IMR-90 (cell line): ENCODE measurements at regions not wholly inside any gene's neighbourhood (a gene's known extent, or its start where the extent isn't known, plus 50 kb on each side); places are given as distances from the start of the nearest gene placed in this dataset.

Experiments
- ATAC-seq: fragments of 200-7000 bp; cut with Tn5 transposase; 2 replicates; pipeline ENCODE4 v1.9.1; 2020; ENCODE audit warnings: low read depth, mild to moderate bottlenecking, moderate library complexity
- BruUV-seq: library from RNA; stranded (reverse); fragments of 400-500 nt; replicated peaks from 2 replicates; lab custom pipeline; 2021; lab: Mats Ljungman, UMichigan
- CTCF ChIA-PET: fragments of 300-600 bp; formaldehyde crosslinking; extraction: SDS; loops from one replicate; lab custom pipeline; 2021; ENCODE audit warnings: antibody characterized with exemption; lab: Yijun Ruan, JAX
- POLR2A ChIA-PET: fragments of 300-600 bp; sonication (Branson Sonifier 250); formaldehyde crosslinking; loops from one replicate; lab custom pipeline; 2022; ENCODE audit warnings: antibody characterized with exemption; ENCODE audit not compliant: unreplicated experiment; lab: Charles Lee
- DNase-seq: peaks from one replicate; pipeline ENCODE4 v3.0.0; 2013
- H2AFZ ChIP-seq: replicated peaks from 2 replicates; pipeline ENCODE3; 2013; ENCODE audit warnings: low read length, mild to moderate bottlenecking; ENCODE audit not compliant: poor library complexity
- H2AK5ac ChIP-seq: 2 replicates; pipeline ENCODE4 v1.6.1; 2013; ENCODE audit warnings: low read depth, low read length, inconsistent platforms
- H2AK9ac ChIP-seq: replicated peaks from 2 replicates; pipeline ENCODE3; 2013; ENCODE audit warnings: mild to moderate bottlenecking, low read depth, low read length, moderate library complexity; ENCODE audit not compliant: poor library complexity
- H2BK120ac ChIP-seq: 2 replicates; pipeline ENCODE4 v1.6.1; 2013; ENCODE audit warnings: low read depth, low read length, inconsistent platforms
- H2BK15ac ChIP-seq: 3 replicates; pipeline ENCODE4 v1.6.1; 2013; ENCODE audit warnings: low read depth, low read length, inconsistent platforms
- H2BK20ac ChIP-seq: 2 replicates; pipeline ENCODE4 v1.6.1; 2013; ENCODE audit warnings: low read depth, mild to moderate bottlenecking, inconsistent platforms, low read length, moderate library complexity
- H2BK5ac ChIP-seq: 2 replicates; pipeline ENCODE4 v1.6.1; 2013; ENCODE audit warnings: mild to moderate bottlenecking, low read depth, low read length, inconsistent platforms; ENCODE audit not compliant: poor library complexity, severe bottlenecking
- H3K14ac ChIP-seq: replicated peaks from 2 replicates; pipeline ENCODE4 v1.6.1; 2013; ENCODE audit warnings: low read depth, low read length, inconsistent platforms
- H3K18ac ChIP-seq: 2 replicates; pipeline ENCODE4 v1.6.1; 2013; ENCODE audit warnings: low read depth, low read length, control low read depth
- H3K23ac ChIP-seq: 2 replicates; pipeline ENCODE4 v1.6.1; 2013; ENCODE audit warnings: low read depth, low read length, inconsistent platforms
- H3K27ac ChIP-seq: 2 replicates; pipeline ENCODE4 v1.5.1; 2013; ENCODE audit warnings: mild to moderate bottlenecking, control low read depth, low read length; ENCODE audit not compliant: insufficient read depth
- H3K27me3 ChIP-seq: 2 replicates; pipeline ENCODE4 v1.6.1; 2013; ENCODE audit warnings: low read length; ENCODE audit not compliant: control insufficient read depth, insufficient read depth
- H3K36me3 ChIP-seq: 2 replicates; pipeline ENCODE4 v1.6.1; 2013; ENCODE audit warnings: low read length, mixed read lengths; ENCODE audit not compliant: control insufficient read depth, insufficient read depth
- H3K4ac ChIP-seq: 2 replicates; pipeline ENCODE4 v1.6.1; 2013; ENCODE audit warnings: low read depth, low read length, inconsistent platforms
- H3K4me1 ChIP-seq: 2 replicates; pipeline ENCODE4 v1.6.1; 2013; ENCODE audit warnings: low read length, mixed read lengths; ENCODE audit not compliant: control insufficient read depth, insufficient read depth
- H3K4me2 ChIP-seq: 2 replicates; pipeline ENCODE4 v1.6.1; 2013; ENCODE audit warnings: low read depth, mild to moderate bottlenecking, control low read depth, low read length, moderate library complexity
- H3K4me3 ChIP-seq: 2 replicates; pipeline ENCODE4 v1.5.1; 2013; ENCODE audit warnings: low read depth, mild to moderate bottlenecking, control low read depth, low read length, moderate library complexity; ENCODE audit not compliant: insufficient read depth
- H3K56ac ChIP-seq: 2 replicates; pipeline ENCODE4 v1.6.1; 2013; ENCODE audit warnings: low read length, inconsistent platforms; ENCODE audit not compliant: insufficient read depth; ENCODE audit errors: extremely low read depth
- H3K79me1 ChIP-seq, 2 experiments: 2 replicates each; pipeline ENCODE4 v1.6.1; 2013; ENCODE audit warnings: low read length in 2 of 2, inconsistent platforms in 1 of 2, low read depth in 1 of 2
- H3K9ac ChIP-seq: 2 replicates; pipeline ENCODE4 v1.6.1; 2013; ENCODE audit warnings: low read depth, low read length, control low read depth
- H3K9me1 ChIP-seq: 2 replicates; pipeline ENCODE4 v1.6.1; 2013; ENCODE audit warnings: low read length, inconsistent platforms; ENCODE audit not compliant: insufficient read depth
- H3K9me3 ChIP-seq: 2 replicates; pipeline ENCODE4 v1.6.1; 2013; ENCODE audit warnings: low read length; ENCODE audit not compliant: control insufficient read depth, insufficient read depth
- H4K20me1 ChIP-seq: 2 replicates; pipeline ENCODE4 v1.6.1; 2013; ENCODE audit warnings: low read length, inconsistent platforms; ENCODE audit not compliant: insufficient read depth
- H4K5ac ChIP-seq: 2 replicates; pipeline ENCODE4 v1.6.1; 2013; ENCODE audit warnings: mild to moderate bottlenecking, low read depth, low read length, control low read depth
- H4K8ac ChIP-seq, 2 experiments: 2 replicates each; pipeline ENCODE4 v1.6.1; 2013; ENCODE audit warnings: low read depth in 2 of 2, low read length in 2 of 2, control low read depth in 1 of 2, inconsistent platforms in 1 of 2
- H4K91ac ChIP-seq: 2 replicates; pipeline ENCODE4 v1.6.1; 2013; ENCODE audit warnings: low read depth, low read length, inconsistent platforms; ENCODE audit not compliant: insufficient read depth
- BHLHE40 ChIP-seq: fragments of 150-350 bp; IDR thresholded peaks from 2 replicates; pipeline ENCODE4 v1.6.1; 2016; ENCODE audit warnings: mild to moderate bottlenecking, low read depth, low read length
- CEBPB ChIP-seq: IDR thresholded peaks from 2 replicates; pipeline ENCODE4 v1.6.1; 2012; ENCODE audit warnings: low read depth, low read length, improper control_type of control experiment
- CHD1 ChIP-seq: IDR thresholded peaks from 2 replicates; pipeline ENCODE4 v1.6.1; 2012; ENCODE audit warnings: low read depth, low read length, improper control_type of control experiment
- FOS ChIP-seq: fragments of 150-350 bp; IDR thresholded peaks from 2 replicates; pipeline ENCODE4 v1.6.1; 2016; ENCODE audit warnings: low read depth, low read length
- MAFK ChIP-seq: IDR thresholded peaks from 2 replicates; pipeline ENCODE4 v1.6.1; 2012; ENCODE audit warnings: low read depth, low read length, improper control_type of control experiment
- MAZ ChIP-seq: IDR thresholded peaks from 2 replicates; pipeline ENCODE4 v1.6.1; 2012; ENCODE audit warnings: low read depth, mild to moderate bottlenecking, low read length, improper control_type of control experiment, moderate library complexity, borderline replicate concordance
- MXI1 ChIP-seq: IDR thresholded peaks from 2 replicates; pipeline ENCODE4 v1.6.1; 2012; ENCODE audit warnings: low read depth, mild to moderate bottlenecking, low read length, moderate library complexity, borderline replicate concordance
- NFE2L2 ChIP-seq: fragments of 150-350 bp; IDR thresholded peaks from 2 replicates; pipeline ENCODE4 v1.6.1; 2016; ENCODE audit warnings: low read depth, mild to moderate bottlenecking, low read length
- POLR2A ChIP-seq: IDR thresholded peaks from 2 replicates; pipeline ENCODE4 v1.6.1; 2012; ENCODE audit warnings: mild to moderate bottlenecking, low read depth, low read length
- RAD21 ChIP-seq: IDR thresholded peaks from 2 replicates; pipeline ENCODE4 v1.6.1; 2012; ENCODE audit warnings: low read length, improper control_type of control experiment
- RCOR1 ChIP-seq: IDR thresholded peaks from 2 replicates; pipeline ENCODE4 v1.6.1; 2012; ENCODE audit warnings: mild to moderate bottlenecking, low read length, improper control_type of control experiment; ENCODE audit not compliant: insufficient replicate concordance
- RFX5 ChIP-seq: IDR thresholded peaks from 2 replicates; pipeline ENCODE4 v1.8.0; 2012; ENCODE audit warnings: low read depth, mild to moderate bottlenecking, low read length, moderate library complexity
- SMC3 ChIP-seq: fragments of 150-350 bp; IDR thresholded peaks from 2 replicates; pipeline ENCODE4 v1.6.1; 2016; ENCODE audit warnings: low read depth, mild to moderate bottlenecking, antibody characterized with exemption, low read length, moderate library complexity
- WGBS, 2 experiments: methylation state at CpG; one replicate each; pipeline versions ENCODE4 v1.1.5 to v1.1.7; 2013; ENCODE audit warnings: missing lambda C conversion rate in 2 of 2; ENCODE audit not compliant: insufficient read length in 1 of 2; ENCODE audit errors: extremely low coverage in 2 of 2; 5-methylcytosine and 5-hydroxymethylcytosine counted together
- dilution Hi-C: fragments of 300-500 bp; cut with HindIII; formaldehyde crosslinking; loops from one replicate; pipeline ENCODE4 v1.14.3; 2018; ENCODE audit warnings: low sequenced_read_pairs; ENCODE audit not compliant: unreplicated experiment
- in situ Hi-C: fragments of 300-500 bp; cut with MboI; formaldehyde crosslinking; loops from 3 replicates; pipeline ENCODE4 v1.14.3; 2019; ENCODE audit warnings: low sequenced_read_pairs, inconsistent platforms, mixed read lengths
- intact Hi-C: fragments of 100-400 bp; cut with micrococcal nuclease; formaldehyde crosslinking; loops from 2 replicates; pipeline ENCODE4 v1.10.0; 2022
- TF ChIP-seq, protein P1 (sequence below): fragments of 150-350 bp; IDR thresholded peaks from 2 replicates; pipeline ENCODE4 v1.6.1; 2016; ENCODE audit warnings: low read depth, mild to moderate bottlenecking, low read length, moderate library complexity, borderline replicate concordance
- TF ChIP-seq, protein P2 (sequence below): fragments of 150-350 bp; IDR thresholded peaks from 2 replicates; pipeline ENCODE4 v1.6.1; 2017; ENCODE audit warnings: mild to moderate bottlenecking, antibody characterized with exemption, low read length, low read depth
- TF ChIP-seq, protein P3 (sequence below): conservative IDR thresholded peaks from 2 replicates; pipeline ENCODE4 v1.5.1; 2012; ENCODE audit warnings: mild to moderate bottlenecking, low read depth, low read length, improper control_type of control experiment

DNA sequence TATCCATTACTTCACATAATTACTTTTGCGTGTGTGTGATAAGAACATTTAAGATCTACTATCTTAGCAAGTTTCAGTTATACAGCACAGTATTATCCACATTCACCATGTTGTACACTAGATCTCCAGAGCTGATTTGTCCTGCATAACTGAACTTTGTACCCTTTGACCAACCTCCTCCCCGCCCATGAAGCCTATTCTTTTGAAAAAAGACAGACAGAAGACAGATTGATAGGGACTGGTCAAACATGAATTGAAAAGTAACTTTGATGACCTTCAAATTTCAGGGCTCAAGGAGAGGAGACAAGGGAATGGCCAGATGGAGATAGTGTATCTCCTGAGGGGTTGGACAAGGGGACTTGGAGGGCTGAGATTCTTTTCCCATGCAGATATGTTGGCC is 96.3 kb downstream of the CMC2 start:
- ATAC-seq (no peak), DNase-seq (no peak)
- Histone ChIP-seq H3K23ac (no peak overlapping the region), H3K36me3 (no peaks in the 10 kb centered on the region), H2BK120ac (no peak overlapping the region), H3K79me1 (no peaks in the 10 kb centered on the region), H3K14ac (no peak overlapping the region), H3K4me3 (no peak overlapping the region), H4K91ac (no peak overlapping the region), H2AK5ac (no peak overlapping the region), H4K20me1 (no peaks in the 10 kb centered on the region), H2AFZ (no peak overlapping the region), H3K9ac (no peak overlapping the region), H3K4ac (no peak overlapping the region), H3K4me1 (no peaks in the 10 kb centered on the region), H2BK5ac (no peak overlapping the region), H2BK15ac (no peak overlapping the region), H3K56ac (no peak overlapping the region), H2BK20ac (no peak overlapping the region), H3K9me1 (no peaks in the 10 kb centered on the region), H3K9me3 (peaks cover 4% of the 10 kb centered on the region; the same call in 1 of the 2 replicates), H3K18ac (no peak overlapping the region), H2AK9ac (no peak overlapping the region), H3K27ac (no peak overlapping the region), H3K4me2 (no peak overlapping the region), H4K8ac (no peak overlapping the region), H4K5ac (no peak overlapping the region), H3K27me3 (0 out of 2 replicates have a peak, but pooled peaks cover 2% of the 10 kb centered on the region)
- in situ Hi-C loops (no loop called here), dilution Hi-C loops (no loop called here), intact Hi-C loops (no loop called here)
- no TSS peak for BruUV-seq
- ChIA-PET CTCF (no interaction called here), POLR2A (no interaction called here)
- no CpG with 5 or more reads among the region's 2 CpGs for WGBS, 2 experiments
- no peak for TF ChIP-seq NFE2L2
- TF ChIP-seq, protein P1, sequence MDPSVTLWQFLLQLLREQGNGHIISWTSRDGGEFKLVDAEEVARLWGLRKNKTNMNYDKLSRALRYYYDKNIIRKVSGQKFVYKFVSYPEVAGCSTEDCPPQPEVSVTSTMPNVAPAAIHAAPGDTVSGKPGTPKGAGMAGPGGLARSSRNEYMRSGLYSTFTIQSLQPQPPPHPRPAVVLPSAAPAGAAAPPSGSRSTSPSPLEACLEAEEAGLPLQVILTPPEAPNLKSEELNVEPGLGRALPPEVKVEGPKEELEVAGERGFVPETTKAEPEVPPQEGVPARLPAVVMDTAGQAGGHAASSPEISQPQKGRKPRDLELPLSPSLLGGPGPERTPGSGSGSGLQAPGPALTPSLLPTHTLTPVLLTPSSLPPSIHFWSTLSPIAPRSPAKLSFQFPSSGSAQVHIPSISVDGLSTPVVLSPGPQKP, result no peak
- no peak for TF ChIP-seq BHLHE40
- TF ChIP-seq FOS, result no peak
- TF ChIP-seq MAZ, result no peak
- TF ChIP-seq MAFK, result no peak
- TF ChIP-seq RCOR1, result no peak
- TF ChIP-seq SMC3, result no peak
- TF ChIP-seq CHD1, result no peak
- no peak for TF ChIP-seq RFX5
- TF ChIP-seq CEBPB, result no peak
- no peak for TF ChIP-seq POLR2A
- TF ChIP-seq MXI1, result no peak
- TF ChIP-seq, protein P2, sequence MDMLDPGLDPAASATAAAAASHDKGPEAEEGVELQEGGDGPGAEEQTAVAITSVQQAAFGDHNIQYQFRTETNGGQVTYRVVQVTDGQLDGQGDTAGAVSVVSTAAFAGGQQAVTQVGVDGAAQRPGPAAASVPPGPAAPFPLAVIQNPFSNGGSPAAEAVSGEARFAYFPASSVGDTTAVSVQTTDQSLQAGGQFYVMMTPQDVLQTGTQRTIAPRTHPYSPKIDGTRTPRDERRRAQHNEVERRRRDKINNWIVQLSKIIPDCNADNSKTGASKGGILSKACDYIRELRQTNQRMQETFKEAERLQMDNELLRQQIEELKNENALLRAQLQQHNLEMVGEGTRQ, result no peak
- TF ChIP-seq RAD21, result no peak
- TF ChIP-seq, protein P3, sequence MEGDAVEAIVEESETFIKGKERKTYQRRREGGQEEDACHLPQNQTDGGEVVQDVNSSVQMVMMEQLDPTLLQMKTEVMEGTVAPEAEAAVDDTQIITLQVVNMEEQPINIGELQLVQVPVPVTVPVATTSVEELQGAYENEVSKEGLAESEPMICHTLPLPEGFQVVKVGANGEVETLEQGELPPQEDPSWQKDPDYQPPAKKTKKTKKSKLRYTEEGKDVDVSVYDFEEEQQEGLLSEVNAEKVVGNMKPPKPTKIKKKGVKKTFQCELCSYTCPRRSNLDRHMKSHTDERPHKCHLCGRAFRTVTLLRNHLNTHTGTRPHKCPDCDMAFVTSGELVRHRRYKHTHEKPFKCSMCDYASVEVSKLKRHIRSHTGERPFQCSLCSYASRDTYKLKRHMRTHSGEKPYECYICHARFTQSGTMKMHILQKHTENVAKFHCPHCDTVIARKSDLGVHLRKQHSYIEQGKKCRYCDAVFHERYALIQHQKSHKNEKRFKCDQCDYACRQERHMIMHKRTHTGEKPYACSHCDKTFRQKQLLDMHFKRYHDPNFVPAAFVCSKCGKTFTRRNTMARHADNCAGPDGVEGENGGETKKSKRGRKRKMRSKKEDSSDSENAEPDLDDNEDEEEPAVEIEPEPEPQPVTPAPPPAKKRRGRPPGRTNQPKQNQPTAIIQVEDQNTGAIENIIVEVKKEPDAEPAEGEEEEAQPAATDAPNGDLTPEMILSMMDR, result no peak
